NCI-H446 treated with DMSO at 0.1 percent for 48 hours (cell line): ENCODE measurements at regions not wholly inside any gene's neighbourhood (a gene's known extent, or its start where the extent isn't known, plus 50 kb on each side); places are given as distances from the start of the nearest gene placed in this dataset.

ENCODE experiments used
- DNase-seq: peaks from one replicate; lab custom pipeline; 2025; lab: John Stamatoyannopoulos, UW

- no peak for DNase-seq
Observed at GRCh38 chr5:172588380-172588779, 52.7 kb upstream of the NEURL1B start.

DNA sequence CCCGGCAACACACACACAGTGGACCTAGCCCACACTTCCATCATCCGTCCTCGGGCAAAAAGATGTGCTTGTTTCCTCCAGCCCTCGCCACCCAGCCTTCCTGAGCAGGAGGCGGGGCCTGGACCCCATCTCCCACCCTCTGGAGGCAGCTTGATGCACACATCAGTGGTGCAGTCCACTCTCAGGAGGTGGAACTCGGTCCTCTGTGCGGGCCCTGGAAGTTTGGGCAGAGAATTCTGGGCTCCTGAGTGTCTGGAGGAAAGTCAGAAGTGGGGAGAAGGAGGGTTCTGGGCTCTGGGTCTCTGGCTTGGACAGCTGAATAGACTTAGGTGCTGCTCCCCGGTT, 54.0 kb upstream of the NEURL1B start:
- DNase-seq, result no peak

GRCh38 chr5:172586125-172587060, 54.7 kb upstream of the NEURL1B start:
- no peak for DNase-seq

DNA sequence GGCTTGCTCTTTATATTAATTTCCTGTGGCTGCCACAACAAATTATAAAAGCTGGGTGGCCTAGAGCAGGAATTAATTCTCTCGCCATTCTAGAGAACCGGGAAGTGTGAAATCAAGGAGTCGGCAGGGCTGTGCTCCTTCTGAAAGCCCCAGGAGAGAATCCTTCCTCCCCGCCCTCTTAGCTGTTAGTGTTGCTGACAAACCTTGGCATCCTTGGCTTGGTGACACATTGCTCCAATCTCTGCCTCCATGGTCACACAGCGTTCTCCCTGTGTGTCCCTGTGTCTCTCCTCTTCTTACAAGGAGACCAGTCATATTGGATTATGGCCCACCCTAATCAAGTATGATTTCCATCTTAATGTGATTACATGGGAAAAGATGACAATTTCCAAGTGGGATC, 55.9 kb upstream of the NEURL1B start:
- no peak for DNase-seq

DNA sequence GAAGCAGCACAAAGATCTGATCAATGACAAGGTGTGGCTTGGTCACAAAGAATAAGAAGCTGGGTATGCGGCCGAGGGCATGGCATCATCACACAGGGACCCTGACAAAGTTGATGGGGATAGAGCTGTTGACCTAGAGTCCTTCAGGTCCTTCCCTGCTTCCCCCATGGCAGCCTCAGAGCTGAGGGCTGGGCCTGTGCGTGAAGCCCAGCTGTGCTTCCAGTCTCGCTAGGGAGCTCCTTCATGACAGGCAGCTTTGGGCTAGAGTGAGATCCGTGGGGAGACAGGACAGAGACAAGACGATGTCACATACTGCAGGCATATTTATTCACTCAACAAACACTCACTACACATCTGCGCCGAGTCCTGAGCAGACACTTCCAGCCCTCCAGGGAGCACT, 56.4 kb upstream of the NEURL1B start:
- DNase-seq, result no peak

- DNase-seq, result no peak
Observed at GRCh38 chr5:172583931-172584511, 57.0 kb upstream of the NEURL1B start.

DNA sequence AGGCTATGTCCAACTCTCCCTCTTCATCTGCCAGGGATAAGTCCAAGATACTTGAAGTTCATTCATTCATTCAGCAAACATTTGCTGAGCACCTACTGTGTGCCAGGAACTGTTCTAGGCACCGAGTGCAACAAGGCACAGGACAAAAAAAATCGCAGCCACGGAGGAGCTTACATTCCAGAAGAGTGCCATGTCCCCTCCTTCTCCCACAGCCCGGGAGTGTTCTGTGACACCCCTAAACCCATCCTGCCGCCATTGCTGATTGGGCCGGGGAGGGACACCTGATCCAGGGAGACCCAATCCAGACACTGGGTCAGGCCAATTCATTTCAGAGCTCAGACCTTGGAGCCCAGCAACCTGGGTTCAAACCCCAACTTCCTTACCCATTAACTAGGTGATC, 58.1 kb upstream of the NEURL1B start:
- no peak for DNase-seq

DNA sequence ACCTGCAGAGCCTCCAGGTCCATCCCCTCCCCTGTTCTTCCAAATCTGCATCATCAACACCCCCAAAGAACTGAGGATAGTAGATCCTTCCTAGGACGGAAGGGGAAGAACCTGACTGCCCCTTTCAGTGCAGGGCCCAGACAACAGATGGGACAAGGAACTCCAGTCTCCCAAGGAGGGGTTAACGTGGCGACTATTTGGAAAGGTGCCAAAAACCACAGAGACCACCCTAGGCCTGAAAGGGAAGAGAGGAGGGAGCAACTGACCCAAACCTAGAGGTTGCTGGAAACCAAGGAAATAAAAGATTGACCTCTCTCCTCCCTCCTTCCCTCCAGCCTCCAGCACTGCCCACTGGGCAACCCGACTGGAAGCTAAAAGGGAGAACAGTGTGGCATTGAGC, 59.7 kb upstream of the NEURL1B start:
- DNase-seq, result no peak

- DNase-seq, result no peak
Observed at GRCh38 chr5:172579403-172579990, 61.6 kb upstream of the NEURL1B start.

GRCh38 chr5:172577267-172577909, 63.7 kb upstream of the NEURL1B start:
- DNase-seq, result no peak

DNA sequence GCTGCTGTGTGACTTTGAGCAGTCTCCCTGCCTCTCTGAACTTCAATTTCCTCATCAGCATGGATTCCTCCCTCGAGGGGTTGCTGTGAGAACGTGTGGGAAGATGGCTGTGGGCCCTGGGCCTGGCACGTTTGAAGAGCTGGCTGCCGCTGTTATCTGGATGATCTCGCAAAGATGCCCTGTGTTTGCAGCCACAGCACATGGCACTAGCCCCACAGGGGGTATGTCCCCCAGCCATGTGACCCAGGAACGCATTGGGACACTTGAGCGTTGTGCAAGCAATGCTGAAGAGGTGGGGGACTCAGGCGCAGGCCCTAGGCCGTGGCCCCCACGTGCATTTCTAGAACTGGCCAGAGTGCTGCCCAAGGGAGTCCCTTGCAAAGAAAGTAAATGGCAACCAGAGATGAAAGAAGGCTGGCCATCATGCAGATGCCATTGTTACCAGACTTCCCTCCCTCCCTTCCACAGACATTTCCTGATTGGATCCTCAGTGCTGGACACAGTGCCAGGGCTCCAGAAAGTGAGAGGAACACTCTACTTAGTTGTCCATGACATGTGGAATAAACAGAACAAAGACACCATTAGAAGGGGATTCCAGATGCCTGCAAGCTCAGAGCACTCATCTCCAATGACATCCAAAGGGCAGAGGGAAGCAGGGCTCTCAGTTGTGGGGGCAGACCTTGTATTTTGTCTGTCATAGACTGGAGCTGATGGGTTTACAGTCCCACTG, 65.1 kb upstream of the NEURL1B start:
- no peak for DNase-seq

- DNase-seq, result no peak
Observed at GRCh38 chr5:172575416-172575815, 65.6 kb upstream of the NEURL1B start.

DNA sequence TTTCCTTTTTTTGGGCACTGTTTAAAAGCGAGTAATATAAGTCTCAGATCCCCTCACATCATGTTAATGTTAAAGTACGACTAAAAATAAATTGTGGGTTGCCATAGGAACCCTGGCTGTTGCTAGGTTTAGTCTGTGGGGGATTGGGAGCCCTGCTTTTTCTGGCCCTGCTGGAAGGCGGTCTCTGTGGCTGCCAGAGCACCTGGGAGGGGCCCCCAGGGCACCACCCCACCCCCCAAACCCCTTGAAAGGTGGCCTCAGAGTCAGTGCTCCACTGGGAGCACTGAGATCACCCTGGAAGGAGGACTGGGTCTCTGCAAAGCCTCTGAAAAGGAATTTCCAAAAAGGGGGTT, 66.2 kb upstream of the NEURL1B start:
- no peak for DNase-seq

GRCh38 chr5:172573986-172574870, 66.8 kb upstream of the NEURL1B start:
- no peak for DNase-seq

DNA sequence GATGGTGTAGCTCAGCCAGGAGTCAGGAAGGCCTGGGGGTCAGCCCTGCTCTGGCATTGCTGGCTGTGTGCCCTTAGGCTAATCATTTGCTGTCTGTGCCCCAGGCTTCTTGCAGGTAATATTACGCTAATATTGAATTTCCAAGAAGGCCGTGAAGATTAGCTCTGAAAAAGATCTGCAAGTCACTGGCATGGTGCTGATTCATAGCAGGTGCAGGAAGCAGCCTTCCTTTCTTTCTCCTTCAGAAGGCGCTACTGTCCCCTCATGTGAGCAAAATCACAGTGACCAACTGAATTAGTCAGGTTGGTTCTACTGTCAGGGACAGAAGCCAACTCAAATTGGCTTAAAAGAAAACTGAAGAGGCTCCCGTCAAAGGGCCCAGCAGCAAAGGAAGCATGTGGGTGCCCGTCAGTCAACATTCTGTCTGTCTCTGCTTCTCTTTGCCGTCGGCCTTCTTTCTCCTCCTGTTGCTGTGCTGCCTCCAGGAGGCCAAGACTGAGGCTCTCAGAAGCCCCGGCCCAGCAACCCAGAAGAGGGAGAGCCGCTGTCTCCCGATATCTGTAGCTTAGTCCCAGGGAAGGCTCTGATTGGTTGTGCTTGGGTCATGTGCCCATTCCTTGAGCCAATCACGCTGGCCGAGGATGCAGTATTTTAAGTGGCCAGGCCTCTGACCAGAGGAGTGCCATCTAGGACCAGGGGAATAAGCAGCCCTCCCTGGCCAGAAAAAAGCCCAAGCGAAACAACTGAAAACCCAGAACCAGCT, 67.8 kb upstream of the NEURL1B start:
- DNase-seq, result no peak

DNA sequence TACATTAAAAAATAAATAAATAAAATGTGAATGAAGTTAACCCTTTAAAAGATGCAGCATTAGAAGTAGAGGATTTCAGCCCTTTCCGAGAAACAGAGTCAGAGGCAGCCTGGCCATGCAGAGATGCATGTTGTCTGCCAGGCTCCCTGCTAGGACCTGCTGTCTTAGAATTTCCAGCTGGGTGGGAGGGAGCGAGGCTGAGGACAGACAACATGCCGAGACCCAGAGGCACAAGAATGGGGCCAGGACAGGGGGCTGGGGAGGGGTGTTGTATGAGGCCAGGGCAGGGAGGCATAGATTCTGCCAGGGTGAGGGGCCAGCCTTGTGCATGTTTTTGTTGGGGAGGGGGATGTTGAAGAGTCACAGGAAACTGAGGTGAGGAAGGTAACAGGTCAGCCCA, 68.6 kb upstream of the NEURL1B start:
- no peak for DNase-seq

DNA sequence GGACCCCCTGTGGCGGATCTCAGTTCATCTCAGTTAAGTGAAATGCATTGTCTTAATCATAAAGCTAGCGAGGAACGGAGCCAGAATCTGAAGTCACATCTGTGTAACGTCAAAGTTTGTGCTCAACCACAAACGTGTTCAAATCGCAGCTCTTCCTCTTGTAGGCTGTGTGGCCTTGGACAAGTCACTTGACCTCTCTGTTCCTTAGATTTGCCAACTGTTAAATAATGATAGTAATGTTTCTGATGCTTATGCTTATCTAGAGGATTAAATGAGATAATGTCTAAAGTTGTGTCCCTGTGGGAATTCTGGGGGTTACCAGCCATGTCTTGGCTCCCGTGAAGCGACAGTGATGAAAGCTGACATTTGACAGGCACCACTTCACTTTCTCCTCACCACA, 69.2 kb upstream of the NEURL1B start:
- DNase-seq, result no peak

DNA sequence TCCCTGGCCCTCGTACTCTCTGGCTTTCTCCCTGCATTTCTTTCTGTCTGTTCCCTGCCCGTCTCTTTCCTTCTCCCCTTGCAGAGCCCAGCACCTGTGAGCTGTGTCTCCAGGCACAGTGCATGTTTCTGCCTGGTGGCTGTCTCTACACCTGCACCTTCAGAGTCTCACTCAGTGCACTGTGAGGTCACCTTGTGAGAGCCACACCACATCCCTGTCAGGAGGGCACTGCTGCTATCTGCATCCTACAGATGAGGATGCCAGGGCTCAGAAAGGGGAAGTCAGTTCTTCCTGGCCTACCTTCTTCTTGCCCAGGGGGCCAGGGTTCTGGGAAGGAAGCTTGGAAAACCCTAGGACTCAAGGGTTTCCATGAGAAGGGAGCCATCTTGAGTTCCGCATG, 69.7 kb upstream of the NEURL1B start:
- DNase-seq, result no peak

DNA sequence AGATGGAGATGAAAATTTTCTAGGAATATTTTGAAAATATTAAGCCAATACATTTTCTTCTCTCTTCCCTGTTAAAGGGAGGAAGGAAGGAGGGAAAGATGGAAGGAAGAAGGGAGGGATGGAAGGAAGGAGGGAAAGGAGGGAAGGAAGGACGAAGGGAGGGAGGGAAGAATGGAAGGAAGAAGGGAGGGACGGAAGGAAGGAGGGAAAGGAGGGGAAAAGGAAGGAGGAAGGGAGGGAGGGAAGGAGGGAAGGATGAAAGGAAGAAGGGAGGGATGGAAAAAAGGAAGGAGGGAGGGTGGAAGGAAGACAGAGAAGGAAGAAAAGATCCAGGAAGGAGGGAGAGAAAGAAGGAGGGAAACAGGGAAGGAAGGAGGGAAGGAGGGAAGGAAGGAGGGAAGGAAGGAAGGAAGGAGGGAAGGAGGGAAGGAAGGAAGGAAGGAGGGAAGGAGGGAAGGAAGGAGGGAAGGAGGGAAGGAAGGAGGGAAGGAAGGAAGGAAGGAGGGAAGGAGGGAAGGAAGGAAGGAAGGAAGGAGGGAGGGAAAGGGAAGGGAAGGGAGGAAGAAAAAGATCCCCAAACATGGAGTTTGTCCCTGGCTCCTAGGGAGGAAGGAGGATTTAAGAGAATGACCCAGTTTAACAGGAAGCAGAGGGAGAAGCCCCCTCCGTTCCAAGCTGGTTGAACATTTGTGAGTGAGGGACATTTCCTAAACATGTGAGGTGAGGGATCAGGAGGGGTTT, 70.3 kb upstream of the NEURL1B start:
- DNase-seq, result no peak
